ENCODE measurements at regions not wholly inside any gene's neighbourhood (a gene's known extent, or its start where the extent isn't known, plus 50 kb on each side); places are given as distances from the start of the nearest gene placed in this dataset.

GRCh38 chr2:207428573-207428972 is 101.2 kb upstream of the CREB1 start:
- TF ChIP-seq ZNF282 (CRISPR knock-in tag; IDR thresholded peaks at IDR 0.05): no peak
- no peak for TF ChIP-seq POLR2A (conservative IDR thresholded peaks at IDR 0.05)
- TF ChIP-seq SMAD2 (IDR thresholded peaks at IDR 0.05; ENCODE audit: low read depth, low read length): no peak
- no peak for TF ChIP-seq TBP (optimal IDR thresholded peaks at IDR 0.05; ENCODE audit: low read depth, low read length)
- no peak for TF ChIP-seq GABPB2 (CRISPR knock-in tag; conservative IDR thresholded peaks at IDR 0.05)
- TF ChIP-seq MYBL2 (IDR thresholded peaks at IDR 0.05; ENCODE audit: low read depth): no peak
- TF ChIP-seq MYBL2 (CRISPR knock-in tag; IDR thresholded peaks at IDR 0.05; ENCODE audit: borderline replicate concordance): no peak
- no peak for TF ChIP-seq TAF1 (IDR thresholded peaks at IDR 0.05; ENCODE audit: control insufficient read depth, extremely low read depth, insufficient read depth, low read length, severe bottlenecking)

All from K562 (cell line).